ENCODE measurements at regions not wholly inside any gene's neighbourhood (a gene's known extent, or its start where the extent isn't known, plus 50 kb on each side); places are given as distances from the start of the nearest gene placed in this dataset.

GRCh38 chr10:65751896-65752295 lies 1173.9 kb upstream of the LRRTM3 start:
- no peak for TF ChIP-seq CTCF (IDR thresholded peaks at IDR 0.05; ENCODE audit: insufficient read depth, low read length, poor library complexity, severe bottlenecking)
- no peak for TF ChIP-seq EZH2phosphoT487 (conservative IDR thresholded peaks at IDR 0.05; ENCODE audit: low read length)
